HCEC 1CT (cell line): ENCODE measurements at regions not wholly inside any gene's neighbourhood (a gene's known extent, or its start where the extent isn't known, plus 50 kb on each side); places are given as distances from the start of the nearest gene placed in this dataset.

Experiments used
- DNase-seq: peaks from one replicate; pipeline ENCODE4 v3.0.0-alpha.2; 2017

DNA sequence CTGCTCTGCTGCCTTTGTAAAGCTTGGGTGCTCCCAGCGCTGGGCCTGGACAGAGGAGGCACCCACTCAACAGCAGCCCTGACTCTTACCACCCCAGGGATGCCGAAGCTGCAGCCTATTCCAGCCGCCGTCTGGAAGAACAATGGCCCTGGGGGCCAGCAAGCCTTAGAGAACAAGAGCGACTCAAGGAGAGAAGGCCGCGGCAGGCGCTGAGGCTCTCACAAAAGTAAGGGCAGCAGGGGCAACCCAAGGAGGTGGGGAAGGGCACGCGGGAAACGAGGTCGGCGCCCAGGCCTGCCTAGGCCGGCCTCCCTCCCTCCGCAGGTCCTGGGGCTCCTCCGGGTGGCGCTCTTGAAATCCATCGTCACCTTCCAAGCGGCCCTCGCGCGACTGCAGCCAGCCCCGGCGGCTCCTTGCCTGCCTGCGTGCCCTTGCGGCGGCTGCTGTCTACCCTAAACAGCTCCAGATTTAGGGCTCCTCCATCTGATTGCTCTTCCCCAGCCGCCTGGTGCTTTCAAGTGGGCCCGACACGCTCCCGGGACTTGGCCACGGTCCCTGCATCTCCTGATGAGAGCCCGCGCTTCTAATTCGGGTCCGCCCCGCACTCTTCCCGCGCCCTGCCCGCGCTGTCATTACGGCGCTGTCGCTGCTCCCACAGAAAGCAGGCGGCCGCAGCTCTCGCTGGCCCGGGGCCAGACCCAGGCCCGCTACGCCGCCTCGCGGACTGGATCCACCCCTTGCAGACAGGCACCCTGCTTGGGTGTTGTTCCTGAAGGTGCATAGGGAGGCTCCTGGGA, 213.3 kb downstream of the SEMA6A start:
- no peak for DNase-seq

DNA sequence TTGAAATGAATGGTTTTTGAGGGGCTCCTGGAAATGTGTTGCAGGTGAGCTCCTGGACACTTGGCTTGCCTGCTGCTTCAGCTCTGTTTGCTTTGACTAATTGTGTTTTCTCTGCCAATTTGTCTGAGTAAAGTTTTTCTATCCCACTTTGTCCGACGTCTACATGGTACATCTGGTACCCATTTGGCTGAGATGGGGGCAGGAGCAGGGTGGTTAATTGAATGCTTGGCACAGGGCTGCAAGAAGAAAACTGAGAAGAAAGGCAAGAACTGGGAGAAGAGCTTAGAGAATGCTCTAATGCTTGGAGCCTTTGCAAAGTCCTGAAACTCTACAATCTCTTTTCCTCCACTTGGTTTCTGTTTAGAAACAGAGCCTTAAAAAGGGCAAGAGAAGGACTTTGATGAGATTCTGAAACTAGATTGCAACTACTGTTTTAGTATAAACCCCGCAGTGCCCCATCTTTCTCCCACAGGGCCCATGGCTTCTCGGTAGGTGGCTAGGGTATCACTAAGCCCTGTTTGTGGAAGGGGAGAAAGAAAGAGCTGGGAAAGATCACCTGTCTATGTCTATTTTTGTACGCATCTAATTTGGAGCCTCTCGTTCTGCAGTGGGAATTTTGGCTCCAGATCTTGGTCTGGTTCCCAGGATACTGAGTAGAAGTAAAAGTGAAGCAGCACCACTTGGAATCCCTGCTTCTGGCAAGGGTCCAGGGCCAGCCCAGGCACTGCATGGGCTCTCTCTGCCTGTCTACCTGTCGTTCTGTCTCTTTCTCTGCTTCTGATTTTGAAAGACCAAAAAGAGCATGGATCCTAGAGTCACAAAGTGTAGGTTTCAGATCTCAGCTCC, 214.4 kb downstream of the SEMA6A start:
- no peak for DNase-seq

DNA sequence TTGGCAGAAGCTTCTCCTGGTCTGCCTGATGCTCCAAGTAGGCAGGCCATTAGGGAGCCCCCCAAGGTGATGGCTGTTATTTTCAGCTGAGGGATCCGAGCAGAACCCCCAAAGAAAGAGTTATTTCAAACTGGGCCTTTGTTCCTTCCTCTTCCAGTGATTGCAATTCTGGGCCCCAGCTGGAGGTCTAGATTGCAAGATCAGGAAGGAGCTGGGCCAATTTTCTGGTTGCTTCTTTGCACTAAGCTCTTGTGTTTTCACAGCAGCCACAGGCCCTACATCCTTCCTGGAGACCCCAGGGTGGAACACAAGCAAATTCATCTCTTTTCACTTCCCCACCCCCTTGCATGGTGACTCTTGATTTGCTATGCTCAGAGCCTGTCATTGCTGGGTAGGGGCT, 215.0 kb downstream of the SEMA6A start:
- no peak for DNase-seq

DNA sequence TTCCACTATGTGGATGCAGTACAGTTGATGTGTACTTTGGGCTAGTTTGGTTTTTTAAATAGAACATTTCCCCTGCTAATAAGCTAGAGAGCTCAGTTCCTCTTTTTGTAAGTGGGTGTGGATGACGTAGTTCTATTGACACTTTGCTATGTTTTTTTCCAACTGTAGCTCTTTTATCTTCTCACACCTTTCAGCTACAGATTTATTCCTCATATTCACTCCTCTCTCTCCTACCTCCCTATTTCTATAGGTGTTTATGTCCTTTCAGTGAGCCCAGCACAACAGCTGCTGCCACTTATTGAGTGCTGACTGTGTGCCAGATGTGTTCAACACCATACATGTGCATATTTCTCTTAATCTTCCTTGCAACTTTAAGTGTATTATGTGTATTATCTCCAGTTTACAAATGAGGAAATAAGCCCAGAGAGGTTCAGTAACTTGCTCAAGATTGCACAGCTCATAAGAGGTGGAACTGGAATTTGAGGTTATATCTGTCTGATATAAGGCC, 215.7 kb downstream of the SEMA6A start:
- no peak for DNase-seq

DNA sequence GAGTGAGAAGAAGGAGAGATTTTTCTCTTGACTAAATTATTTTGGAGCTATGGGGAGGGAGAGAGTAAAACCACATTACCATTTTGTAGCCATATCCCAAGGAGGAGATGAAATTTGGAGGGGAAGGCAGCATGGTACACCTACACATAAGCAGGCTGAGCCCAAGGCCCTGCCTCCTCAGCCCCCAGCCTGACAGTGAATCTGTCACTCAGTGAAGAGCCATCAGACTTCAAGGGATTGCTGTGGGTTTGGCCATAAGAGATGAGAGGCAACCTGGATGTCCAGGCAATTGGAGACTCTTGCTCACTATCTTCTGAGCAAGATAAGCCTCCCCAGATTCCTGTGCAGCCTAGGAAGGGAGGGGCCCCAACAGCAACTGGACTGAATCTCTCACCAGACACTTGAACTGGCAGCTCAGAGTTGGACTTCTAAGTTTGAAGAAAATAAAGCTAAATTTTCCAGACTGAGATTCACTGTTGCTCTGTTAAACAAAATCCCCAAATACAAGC, 216.6 kb downstream of the SEMA6A start:
- no peak for DNase-seq

DNA sequence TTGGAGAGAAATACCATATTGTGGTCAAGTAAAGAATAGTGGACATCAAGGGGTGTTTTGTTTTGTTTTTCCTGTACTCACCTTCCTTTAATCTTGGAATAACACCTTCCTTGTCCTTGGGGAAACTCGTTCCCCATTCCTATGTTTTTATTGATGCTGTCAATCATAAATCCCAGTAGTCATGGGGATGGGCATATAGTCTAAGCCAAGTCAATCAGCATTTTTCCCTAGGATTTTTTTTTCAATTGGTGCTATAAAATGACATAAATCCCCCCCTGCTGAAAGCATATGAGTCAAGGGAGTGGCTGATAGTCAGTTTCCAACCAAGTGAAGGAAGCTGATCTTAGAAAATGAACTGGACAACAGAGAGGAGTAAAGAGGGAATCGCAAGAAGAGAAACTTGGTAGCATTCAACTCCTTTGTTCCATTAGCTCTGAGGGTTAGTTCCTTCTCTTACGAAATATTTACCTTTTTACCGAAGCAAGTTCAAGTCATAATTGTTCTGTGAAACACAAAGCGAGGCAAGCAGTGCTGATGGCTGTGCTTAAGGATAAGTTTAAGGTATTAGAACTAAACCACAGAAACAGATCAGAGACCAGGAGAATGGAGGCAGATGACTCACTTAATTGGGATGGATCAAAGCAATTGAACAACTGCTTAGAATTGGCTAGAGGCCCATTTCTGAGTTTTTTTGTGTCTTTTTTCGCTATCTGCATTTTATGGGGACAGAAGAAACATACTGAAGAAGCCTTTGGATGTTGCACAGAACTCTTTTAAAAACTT, 218.6 kb downstream of the SEMA6A start:
- no peak for DNase-seq

DNA sequence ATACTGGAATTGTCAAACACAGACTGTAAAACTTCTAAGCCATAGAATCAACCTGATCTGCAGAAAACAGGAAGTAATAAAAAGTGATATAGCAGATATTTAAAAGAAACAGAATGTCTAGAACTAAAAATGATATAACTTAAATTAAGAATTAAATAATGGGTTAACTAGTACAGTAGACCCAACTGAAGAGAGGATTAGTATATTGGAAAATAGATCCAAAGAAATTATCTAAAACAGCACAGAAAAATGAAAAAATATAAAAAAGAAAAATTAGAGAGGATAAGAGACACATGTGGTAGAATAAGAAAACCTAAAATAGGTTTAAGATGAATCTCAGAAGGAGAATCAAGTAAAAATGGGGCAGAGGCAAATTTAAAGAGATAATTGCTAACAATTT, 219.9 kb downstream of the SEMA6A start:
- DNase-seq, result no peak

DNA sequence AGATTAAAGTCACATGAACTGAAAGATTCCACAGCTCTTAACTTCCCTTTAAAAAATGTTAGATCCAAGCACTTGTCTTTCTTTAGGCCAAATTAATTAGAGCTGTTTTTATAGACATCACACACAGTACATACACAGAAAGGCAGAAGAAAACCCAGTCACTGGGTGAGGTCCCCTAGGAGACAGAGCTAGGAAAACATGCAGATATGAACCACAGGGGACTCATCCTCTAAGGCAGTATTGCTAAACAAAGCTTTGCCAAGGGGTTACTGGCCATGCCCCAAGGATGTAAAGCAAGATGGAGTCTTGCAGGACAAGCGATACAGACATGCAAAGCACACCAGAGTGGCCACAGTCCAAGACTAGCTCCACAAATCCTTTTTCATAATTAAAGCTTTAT, 227.0 kb downstream of the SEMA6A start:
- no peak for DNase-seq

DNA sequence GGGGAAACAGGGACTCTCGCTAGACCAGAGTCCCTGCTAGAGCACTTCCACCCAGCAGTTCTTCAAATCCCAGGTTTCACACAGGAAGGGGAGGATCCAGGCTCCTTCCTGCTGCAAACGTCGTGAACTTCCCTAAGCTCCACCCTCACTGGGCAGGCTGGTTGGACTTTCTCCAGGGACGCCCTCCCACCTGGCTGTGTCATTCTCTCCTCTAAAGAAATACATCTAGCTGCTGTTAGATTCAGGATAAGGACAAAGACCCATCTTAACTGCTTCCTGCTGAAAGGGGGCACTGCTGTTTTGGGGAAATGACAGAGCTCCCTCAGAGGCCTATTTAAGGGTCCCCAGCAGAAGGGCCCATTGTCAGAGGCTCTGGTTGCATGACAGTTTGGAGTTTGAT, 230.7 kb downstream of the SEMA6A start:
- DNase-seq, result no peak
